Hindlimb muscle (tissue), 1 donor: ENCODE measurements at regions not wholly inside any gene's neighbourhood (a gene's known extent, or its start where the extent isn't known, plus 50 kb on each side); places are given as distances from the start of the nearest gene placed in this dataset.

Experiments
- DNase-seq: peaks from one replicate; pipeline ENCODE4 v3.0.0-alpha.2; 2013

DNA sequence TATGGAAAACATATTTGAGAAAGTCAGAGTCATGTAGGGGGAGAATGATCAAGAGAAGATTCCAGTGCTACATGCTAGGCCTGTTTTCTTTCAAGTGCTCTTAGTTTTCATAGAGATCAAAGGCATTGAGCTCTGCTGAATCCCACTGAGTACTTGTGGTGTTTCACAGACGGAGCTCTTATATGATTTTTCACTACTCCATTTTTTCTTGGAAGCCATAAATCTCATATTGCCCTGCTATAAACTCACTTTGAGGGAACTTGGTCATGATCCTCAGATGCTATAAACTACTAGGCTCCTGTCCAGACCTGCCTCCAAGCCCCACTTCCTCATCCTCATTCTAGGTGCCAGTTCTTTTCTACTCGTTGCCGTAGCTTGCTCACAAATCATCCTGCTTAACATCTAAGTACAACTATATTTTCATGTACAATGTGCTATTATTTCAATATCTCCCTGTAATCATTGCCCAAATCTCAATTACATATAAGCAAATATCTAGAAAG is 180.8 kb upstream of the CCDC179 start:
- DNase-seq: no peak

DNA sequence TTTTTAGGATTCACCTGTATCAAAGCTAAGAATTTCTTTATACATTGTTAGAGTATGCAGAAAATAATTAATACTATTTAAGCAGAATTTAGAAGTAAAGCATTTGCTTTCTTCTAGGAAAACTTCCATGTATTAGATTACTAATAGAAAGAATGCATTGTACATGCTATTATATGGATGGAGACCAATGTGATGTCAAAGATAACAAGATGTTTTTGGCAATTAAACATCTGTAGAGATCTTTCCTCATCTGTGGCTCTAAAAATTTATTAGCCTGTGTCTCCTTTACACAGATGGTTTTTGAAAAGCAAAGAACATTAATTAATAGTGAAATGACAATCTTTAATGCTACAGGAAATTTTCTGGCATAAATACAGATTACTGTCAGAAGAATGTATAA is 198.4 kb upstream of the CCDC179 start:
- DNase-seq: no peak

DNA sequence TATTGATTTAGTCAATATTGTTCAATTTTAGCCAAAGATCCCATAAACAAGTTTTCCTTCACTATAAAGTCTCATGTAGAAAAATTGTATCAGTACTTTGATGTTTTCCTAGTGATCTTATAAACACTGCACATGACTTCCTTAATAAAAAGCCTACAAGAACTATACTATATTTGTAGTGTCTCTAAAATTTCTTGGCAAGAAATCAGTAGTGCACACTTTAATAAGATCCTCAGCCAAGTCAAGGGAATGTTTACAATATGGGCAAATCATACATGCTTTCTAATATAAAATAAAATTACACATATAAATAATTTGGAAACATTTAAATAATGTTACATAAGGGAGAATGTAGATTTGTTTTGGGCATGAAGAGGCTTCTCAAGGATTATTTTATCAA is 203.0 kb upstream of the CCDC179 start:
- no peak for DNase-seq

DNA sequence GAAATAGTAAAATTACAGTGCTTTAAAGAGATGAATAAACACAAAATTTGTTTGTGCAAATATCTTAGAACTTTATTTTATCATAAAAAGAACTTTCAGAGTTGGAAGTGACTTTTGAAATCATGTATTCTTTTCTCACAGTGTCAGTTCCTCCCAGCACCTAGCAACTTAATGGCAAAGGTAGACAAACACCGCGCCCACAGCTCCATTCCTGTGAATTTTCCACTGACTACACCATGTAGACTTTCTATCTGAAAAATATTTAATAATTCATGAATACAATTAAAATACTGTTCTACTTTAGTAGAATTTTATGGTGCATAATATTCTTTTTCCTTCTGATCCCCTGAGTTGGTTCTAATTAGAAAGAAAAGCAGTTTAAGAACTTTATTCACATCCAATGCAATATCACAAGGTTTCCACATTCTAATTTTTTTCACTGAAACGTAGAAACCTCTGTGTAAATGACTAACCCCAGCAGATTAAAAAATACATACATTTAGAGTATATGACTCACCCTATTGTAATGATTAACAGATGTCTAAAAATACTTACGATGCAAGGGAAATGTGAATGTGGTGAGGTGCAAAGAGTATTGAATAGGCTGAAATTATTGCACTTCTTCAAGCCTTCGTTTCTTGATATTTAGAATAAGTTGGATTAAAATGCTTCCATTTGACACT is 218.2 kb upstream of the CCDC179 start:
- DNase-seq: no peak

DNA sequence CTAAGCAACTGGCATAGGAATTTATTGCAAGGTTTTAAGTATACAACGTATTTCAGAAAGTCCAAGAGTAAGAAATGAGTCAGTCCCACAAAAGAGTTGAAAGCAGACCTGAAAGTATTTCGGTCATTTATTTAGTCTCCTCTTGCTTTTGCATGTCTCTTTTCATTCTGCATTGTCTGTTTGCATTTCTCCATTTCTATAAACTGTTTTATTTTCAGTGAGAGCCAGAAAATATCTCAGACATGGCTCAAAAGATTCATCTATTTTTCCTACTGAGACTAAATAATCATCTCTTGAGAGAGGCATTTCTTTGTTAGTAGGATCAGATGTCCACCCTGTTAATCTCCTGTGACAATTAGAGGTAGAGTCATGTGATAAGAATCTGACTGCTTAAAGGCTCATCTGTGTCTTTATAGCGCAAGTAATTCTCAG is 219.1 kb upstream of the CCDC179 start:
- no peak for DNase-seq

DNA sequence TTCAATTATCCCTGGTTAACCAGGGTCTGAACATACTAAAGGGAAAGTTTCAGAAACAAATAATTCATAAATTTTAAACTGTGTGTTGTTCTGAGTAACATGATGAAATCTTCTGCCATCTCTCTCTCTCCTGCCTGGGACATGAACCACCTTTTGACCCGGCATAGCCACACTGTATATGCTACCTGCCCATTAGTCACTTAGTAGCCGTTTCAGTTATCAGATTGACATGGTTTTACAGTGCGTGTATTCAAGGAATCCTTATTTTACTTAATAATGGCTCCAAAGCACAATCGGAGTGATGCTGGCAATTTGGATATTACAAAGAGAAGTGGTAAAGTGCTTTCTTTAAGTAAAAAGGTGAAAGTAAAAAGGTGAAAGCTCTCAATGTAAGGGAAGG is 227.1 kb upstream of the CCDC179 start:
- no peak for DNase-seq

DNA sequence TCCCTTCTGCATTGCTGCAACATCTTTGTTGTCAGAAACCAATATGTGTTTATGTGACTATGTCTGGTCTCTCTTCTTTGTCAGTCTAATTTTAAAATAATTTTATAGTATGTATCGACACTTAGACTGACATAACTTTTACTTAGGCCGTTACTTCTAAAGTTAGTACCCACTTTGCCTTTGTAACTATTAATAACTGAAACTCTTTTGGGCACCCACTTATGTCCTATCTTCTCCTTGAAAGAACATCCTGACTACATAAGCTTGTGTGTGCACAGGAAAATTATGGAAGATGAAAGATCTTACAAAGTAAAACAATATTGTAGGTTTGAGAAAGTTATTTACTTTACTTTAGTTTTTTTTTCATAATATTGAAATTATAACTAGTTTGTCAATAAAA is 230.4 kb upstream of the CCDC179 start:
- no peak for DNase-seq

DNA sequence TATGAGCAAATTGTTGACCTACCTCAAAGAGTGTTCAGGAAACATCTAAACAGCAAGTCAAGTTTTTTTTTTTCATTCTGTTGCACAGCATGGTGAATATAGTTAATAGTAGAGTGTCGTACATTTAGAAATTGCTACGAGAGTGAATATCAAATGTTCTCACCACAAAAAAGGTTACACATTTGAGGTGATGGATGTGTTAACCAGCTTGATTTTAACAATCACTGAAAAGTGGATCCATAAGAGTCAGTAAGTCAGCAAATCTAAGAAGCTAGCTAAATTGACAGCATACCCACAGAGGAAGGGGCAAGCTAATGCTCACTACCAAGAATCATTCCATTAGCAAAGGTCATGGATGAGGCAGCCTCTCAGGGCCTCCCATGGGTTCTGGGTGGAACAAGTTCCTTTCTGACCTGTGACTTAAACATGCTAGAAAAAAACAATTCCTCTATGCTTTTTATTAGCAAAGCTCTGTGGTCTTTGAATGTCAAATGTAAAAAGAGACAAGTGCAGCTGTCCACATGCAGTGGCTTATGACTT is 235.4 kb upstream of the CCDC179 start:
- DNase-seq: no peak

DNA sequence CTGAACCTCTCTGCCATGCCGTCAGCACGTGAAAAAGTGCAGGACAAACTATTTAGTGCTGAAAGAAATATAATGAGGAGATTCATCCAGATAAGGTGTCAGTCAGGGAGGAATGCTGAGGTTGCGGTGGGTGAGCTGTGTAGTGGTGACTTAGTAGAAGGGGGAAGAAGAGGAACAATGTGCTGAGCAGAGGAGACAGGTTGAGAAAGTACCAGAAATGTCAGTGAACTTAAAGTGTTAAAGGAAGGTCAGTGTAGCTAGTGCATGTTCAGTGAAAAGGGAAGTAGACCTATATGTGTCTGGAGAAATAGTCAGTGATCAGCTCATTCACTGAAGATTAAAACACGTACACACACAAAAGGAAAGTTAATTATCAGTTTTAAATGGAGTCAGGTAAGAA is 237.6 kb upstream of the CCDC179 start:
- no peak for DNase-seq

DNA sequence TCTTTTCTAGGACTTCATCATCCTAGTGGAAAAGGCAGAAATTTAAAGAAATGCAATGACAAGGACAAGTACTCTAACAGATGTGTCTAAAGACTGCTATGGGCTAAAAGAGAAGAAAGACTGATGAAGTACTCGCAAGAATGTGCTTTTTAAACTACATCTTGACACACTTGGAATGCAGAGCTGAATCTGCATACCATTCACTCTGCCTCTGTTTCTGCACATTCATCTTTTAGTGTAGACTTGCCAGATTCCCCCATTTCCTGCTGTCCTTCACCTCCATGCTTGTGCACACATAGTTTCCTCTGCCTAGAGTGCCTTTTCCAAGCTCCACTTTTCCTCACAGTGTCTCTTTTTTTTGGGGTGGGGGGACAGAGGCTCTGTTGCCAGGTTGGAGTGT is 239.0 kb upstream of the CCDC179 start:
- DNase-seq: no peak

DNA sequence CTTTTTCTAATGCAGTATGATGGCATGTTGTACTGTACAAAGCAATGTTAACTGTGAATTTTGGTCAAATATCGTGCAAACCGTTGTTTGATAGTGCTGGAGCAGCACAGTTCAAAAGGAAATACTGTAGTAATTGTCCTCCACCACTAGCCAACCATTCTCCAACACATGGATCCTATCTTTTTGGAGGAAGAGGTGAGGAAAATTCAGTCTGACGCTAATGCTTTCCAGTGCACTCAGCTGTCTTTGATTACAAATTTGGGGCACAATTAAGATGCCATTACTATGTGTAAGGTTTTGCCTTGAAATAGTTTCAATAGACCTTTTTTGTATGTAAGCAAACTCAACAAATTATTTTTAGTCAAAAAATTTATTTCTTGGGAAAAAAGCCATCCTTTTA is 240.5 kb upstream of the CCDC179 start:
- DNase-seq: no peak

DNA sequence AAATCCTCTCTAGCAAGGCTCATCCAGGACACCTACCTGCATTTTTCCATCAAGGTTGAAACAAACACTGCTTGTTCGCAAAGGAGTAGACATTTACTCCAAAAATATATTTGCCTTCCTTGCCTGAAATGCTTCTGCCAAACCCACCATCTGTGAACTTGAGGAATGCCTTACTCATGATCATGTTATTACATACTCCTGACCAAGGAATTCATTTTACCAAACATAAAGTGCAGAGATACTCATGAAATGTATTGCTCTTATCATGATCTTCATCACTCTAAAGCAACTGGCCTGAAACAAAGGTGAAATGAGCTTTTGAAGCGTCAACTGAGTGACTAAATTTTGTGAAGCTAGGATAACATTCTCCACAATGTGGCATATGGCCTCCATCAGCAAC is 243.1 kb upstream of the CCDC179 start:
- no peak for DNase-seq

DNA sequence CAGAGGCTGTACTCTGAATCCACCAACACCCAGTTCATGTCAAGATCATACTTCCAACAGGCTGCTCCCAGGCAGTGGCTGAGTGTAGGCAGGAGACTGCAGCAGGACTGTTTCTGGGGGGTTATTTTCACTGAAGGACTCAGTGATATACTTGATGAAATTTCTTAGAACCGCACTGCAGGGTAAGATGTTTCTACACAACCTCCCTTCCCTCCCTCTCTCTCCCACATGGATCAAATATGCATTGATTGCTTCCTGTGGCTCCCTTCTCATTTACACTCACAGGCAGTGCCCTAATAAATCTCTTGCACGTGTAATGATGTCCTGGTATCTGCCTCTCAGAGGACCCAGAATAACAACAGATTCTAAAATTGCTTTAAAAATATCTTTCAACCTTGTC is 251.3 kb upstream of the CCDC179 start:
- DNase-seq: no peak

DNA sequence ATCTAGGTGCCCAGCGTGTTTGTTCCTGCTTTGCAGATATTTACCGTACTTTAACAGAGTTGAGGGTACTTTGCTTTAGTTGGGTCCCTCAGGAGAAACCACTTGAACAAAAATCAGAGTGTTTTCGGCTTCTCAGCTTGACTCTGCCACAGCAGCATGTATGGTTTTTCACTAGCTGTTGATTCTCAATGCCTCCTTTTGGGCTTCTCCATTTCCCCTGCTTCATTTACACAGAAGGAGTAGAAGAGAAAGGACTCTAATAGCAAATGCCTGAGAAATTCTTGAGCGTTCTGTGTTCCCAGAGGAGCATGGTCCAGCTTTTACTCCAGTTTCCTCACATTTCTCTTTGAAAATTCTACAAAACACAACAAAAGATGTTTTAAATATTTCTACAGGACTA is 252.1 kb upstream of the CCDC179 start:
- DNase-seq: no peak

DNA sequence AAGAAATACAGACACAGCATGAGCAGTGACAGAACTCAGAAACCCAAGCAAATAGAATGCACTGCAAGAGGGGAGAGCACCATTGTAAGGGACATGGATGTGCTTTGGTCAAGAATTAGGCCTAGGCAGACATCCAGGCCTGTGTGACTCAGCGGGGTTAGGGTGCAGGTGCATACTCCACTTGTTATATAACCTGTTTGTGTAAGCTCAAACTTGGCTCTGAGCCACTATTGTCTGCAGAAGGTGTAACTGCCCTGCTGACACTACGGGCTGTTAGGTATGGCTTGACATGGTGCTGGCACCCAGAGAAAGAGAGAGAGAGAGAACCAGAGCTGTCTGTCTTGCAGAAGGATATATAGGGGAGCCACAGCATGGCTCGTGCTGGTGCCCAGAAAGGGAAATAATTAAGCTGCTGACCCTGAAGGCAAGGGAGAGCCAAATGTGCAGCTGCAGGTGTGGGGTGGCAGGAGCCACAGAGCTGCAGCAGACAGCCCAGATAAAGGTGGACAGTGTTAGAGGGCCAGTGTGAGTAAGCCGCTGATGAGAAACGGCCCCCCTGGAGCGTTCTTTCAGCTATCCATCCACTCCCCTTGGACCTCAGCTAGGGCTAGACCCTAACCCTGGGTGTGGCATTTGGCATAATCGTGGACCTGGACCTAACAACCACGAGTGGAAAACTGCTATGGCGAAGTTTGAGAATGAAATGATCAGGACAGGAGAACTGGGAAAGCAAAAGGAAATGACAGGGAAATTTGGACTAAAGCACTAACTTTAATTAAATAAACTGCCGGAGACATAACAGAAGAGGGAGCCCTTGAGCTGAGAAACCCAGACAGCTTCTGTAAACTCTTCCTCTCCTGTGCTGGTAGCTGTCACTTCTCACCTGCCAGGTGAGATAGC is 253.0 kb upstream of the CCDC179 start:
- DNase-seq: peak; percentile 18

DNA sequence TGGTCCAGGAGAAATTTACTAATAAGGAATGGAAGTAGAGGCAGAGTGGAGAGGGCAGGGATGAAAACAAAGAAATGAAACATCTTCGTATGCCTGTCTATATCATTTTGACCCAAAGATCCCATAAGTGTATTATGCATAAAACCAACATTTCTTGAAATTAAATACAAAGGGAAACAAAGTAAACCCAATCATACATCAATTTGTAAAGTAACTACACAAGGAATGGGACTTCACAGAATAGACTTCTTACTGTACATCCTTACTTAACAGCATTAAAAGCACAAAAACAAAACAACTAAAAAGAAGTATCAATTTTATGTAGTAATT is 253.6 kb upstream of the CCDC179 start:
- no peak for DNase-seq

DNA sequence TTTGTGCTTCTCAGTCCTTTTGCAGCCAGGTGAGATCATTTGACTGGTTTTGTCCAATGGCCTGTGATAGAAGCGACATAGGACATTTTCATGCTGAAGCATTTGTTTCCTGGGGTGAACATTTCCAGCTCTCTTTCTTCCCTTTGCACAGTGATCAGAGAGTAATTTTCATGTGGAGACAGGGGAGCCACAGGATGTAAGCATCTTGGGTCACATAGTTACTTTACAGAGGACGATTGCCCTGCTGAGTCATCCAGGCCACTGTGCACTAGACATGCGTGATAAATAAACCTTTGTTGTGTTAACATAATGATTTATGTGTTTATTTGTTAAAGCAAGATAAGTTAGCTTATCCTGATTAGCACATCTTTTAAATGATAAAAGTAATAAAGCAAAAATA is 263.5 kb upstream of the CCDC179 start:
- no peak for DNase-seq

DNA sequence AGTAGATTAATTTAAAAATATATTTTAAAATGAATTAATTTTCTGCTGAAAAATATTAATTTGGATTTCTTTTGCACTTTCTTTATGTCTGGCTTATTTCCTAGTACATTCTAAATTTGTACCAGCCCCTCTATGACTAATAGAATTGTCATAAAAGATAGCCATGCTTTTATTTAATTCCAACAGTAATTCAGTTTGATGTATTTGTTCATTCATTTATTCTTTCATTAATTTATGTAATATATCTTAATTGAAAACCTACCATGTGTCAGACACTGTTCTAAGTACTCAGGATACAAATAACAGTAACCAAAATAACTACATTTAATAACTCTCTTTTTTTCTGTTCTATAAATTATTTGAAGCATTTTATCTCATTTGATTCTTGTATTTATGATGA is 264.0 kb upstream of the CCDC179 start:
- DNase-seq: no peak

DNA sequence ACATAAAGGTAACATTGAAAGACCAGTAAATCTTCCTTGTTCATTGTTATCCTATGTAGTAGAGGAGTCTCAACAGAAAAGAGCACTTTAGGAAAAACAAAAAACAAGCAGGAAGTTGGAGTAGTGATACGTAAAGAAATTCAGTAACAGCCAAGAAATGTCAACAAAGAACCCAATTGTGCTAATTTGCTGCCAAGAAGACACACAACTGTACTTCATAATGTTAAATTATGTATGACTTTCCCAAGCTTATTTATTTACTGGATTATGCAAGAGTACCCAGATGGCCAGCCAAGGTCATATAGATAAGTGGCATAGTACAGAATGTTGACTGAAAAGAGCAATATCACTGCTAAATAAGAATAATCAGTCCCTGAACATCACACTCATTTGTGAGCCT is 264.7 kb upstream of the CCDC179 start:
- DNase-seq: no peak

DNA sequence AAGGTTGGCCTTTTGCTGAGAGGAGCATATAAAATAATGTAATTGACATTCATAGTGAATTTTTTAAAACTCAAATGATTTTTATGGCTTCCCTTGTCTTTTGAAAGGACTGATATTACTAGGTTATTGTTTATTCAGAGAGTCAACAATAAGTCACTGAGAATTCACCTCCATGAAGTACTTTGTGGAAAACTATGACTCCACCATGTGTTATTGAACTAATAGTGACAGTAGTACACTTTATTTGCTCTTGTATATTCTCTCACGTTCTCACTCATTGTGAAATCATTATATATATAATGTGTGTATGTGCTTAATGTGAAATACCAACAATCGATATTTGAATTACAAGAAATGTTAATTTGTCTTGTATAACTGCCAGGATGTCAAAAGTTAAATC is 267.4 kb upstream of the CCDC179 start:
- no peak for DNase-seq

DNA sequence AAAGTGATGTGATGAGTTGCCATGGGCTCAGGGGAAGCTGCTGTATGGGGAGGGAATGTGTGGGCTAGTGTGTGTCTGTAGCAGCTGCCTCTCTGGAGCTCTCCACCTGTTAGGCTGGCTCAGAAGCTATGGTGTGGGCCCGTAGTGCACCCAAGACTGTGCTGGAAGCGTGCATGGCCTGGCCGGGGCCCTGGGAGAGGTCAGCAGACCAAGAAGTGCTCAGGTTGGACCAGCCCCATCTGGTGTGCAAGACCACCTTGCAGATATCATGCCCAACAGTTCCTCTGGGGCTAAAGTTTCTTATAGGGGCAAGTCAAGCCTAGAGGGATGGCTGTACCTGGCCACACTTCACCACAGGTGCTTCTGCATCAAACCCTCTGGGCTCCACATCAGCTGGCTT is 274.4 kb upstream of the CCDC179 start:
- DNase-seq: no peak

DNA sequence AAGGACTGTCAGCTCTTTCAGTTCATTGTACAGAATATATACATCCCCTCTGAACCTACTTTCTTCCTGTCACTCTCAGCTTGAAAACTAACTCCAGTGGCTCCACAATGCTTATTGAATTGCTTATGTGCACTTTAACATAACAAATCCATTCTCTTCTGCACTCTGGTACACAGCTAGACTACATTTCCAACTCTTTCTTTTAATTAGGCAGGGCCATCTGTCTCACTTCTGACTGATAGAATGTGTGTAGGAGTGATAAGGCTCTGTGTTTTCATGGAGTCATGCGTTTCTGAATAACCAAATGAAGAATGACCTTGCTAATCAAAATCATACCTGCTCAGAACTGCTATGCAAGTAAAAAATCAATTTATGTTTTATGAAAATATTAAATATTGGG is 278.5 kb upstream of the CCDC179 start:
- no peak for DNase-seq

DNA sequence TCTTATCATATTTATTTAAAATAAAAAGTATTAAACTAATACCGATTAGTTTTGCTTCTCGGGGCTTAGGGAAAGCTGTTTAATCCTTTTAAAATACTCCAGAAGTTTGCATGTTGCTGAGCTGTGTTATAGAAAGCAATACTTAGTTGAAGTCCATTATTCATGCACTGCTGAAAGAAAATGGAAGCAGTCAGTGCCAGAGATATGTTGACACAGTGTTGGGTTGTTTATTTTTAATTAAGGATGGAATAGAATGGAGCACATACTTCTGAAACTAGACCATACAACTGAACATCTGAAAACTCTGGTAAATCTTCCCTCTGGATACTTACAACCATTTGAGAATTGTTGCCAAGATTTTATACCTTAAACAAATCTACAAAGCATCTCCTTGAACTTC is 282.7 kb upstream of the CCDC179 start:
- no peak for DNase-seq

DNA sequence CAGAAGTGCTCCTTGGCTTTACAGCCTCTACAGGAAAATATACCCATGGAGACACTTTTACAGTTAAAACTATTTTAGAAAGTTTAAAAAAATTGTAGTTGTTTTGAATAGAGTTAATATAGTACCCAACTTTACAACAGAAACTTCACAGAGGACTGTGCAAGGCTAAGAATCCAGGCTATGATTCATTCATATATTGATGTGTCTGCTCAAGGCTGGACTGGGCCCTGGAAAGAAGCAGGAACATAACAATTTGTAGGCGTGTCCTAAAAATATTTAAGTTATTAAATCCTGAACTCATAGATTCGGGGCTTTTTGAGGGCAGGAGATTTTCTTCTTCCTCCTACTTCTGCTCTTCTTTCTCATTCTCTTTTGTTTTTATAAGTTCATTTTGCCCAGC is 291.5 kb upstream of the CCDC179 start:
- no peak for DNase-seq
